ENCODE measurements at regions not wholly inside any gene's neighbourhood (a gene's known extent, or its start where the extent isn't known, plus 50 kb on each side); places are given as distances from the start of the nearest gene placed in this dataset.

GRCh38 chr15:89414571-89414970, 79.9 kb upstream of the POLG start:
- Histone ChIP-seq H3K27me3 (ENCODE audit: control insufficient read depth, insufficient read depth, low read length) (peaks cover 2% of the 10 kb centered on the region; the same call in 1 of the 2 replicates), H3K9me3 (ENCODE audit: control insufficient read depth, insufficient read depth, low read depth, low read length) (no peaks in the 10 kb centered on the region), H3K27ac (ENCODE audit: low read length) (no peak overlapping the region), H3K4me3 (ENCODE audit: low read depth in 2 of 2, low read length in 2 of 2) (no peak overlapping the region), H3K36me3 (ENCODE audit: control insufficient read depth, insufficient read depth, low read length) (no peaks in the 10 kb centered on the region), H3K4me1 (ENCODE audit: control insufficient read depth, insufficient read depth, low read length) (no peaks in the 10 kb centered on the region)
- no peak for ATAC-seq
- DNase-seq (ENCODE audit: low read depth, low spot score), result no peak
- intact Hi-C loops (cut with micrococcal nuclease; ENCODE audit: unreplicated experiment) (no loop called here), in situ Hi-C loops (cut with HindIII; ENCODE audit: low pct_unique_long_range_greater_than_20kb, low sequenced_read_pairs) (no loop called here)
- no TSS peak for BruUV-seq (replicated peaks)
- ChIA-PET POLR2A (no interaction called here), CTCF (no interaction called here)
- no peak for TF ChIP-seq REST (IDR thresholded peaks at IDR 0.05; ENCODE audit: insufficient read depth in 1 of 2, low read depth in 2 of 2, low read length in 1 of 2)
- no peak for TF ChIP-seq SIN3A (IDR thresholded peaks at IDR 0.05; ENCODE audit: borderline replicate concordance, insufficient read depth, low read depth, low read length)
- TF ChIP-seq POLR2AphosphoS5 (IDR thresholded peaks at IDR 0.05; ENCODE audit: low read depth, low read length), result no peak
- no peak for TF ChIP-seq TCF7L2 (IDR thresholded peaks at IDR 0.05; ENCODE audit: low read depth, low read length)
- TF ChIP-seq CTCF (IDR thresholded peaks at IDR 0.05), result no peak

GRCh38 chr15:89413877-89414276, 79.3 kb upstream of the POLG start:
- Histone ChIP-seq H3K4me1 (ENCODE audit: control insufficient read depth, insufficient read depth, low read length) (no peaks in the 10 kb centered on the region), H3K27me3 (ENCODE audit: control insufficient read depth, insufficient read depth, low read length) (peaks cover 2% of the 10 kb centered on the region; the same call in 1 of the 2 replicates), H3K36me3 (ENCODE audit: control insufficient read depth, insufficient read depth, low read length) (no peaks in the 10 kb centered on the region), H3K27ac (ENCODE audit: low read length) (no peak overlapping the region), H3K4me3 (ENCODE audit: low read depth in 2 of 2, low read length in 2 of 2) (no peak overlapping the region), H3K9me3 (ENCODE audit: control insufficient read depth, insufficient read depth, low read depth, low read length) (no peaks in the 10 kb centered on the region)
- no TSS peak for BruUV-seq (replicated peaks)
- ChIA-PET CTCF (no interaction called here), POLR2A (no interaction called here)
- TF ChIP-seq REST (IDR thresholded peaks at IDR 0.05; ENCODE audit: insufficient read depth in 1 of 2, low read depth in 2 of 2, low read length in 1 of 2) (no peak), TCF7L2 (IDR thresholded peaks at IDR 0.05; ENCODE audit: low read depth, low read length) (no peak), SIN3A (IDR thresholded peaks at IDR 0.05; ENCODE audit: borderline replicate concordance, insufficient read depth, low read depth, low read length) (no peak), CTCF (IDR thresholded peaks at IDR 0.05) (no peak), POLR2AphosphoS5 (IDR thresholded peaks at IDR 0.05; ENCODE audit: low read depth, low read length) (no peak)
- DNase-seq (ENCODE audit: low read depth, low spot score) (no peak), ATAC-seq (no peak)
- intact Hi-C loops (cut with micrococcal nuclease; ENCODE audit: unreplicated experiment), result no loop called here
- in situ Hi-C loops (cut with HindIII; ENCODE audit: low pct_unique_long_range_greater_than_20kb, low sequenced_read_pairs), result no loop called here

All from Panc1 (cell line).